Right kidney (tissue), 1 donor: ENCODE measurements at regions not wholly inside any gene's neighbourhood (a gene's known extent, or its start where the extent isn't known, plus 50 kb on each side); places are given as distances from the start of the nearest gene placed in this dataset.
"Not testable (repeated sequence)": the region's sequence is repeated elsewhere in the genome, so short reads cannot be mapped to it uniquely, and the experiment has no call there.

Experiments used
- DNase-seq: peaks from one replicate; pipeline ENCODE4 v3.0.0-alpha.2; 2016

- no peak for DNase-seq
Observed at GRCh38 chr3:157624801-157625200, 121.6 kb upstream of the VEPH1 start.

GRCh38 chr3:157618886-157619285 is 115.7 kb upstream of the VEPH1 start:
- no peak for DNase-seq

GRCh38 chr3:157618075-157618760 is 115.0 kb upstream of the VEPH1 start:
- peak; percentile 31 for DNase-seq

GRCh38 chr3:157614896-157615295 is 111.7 kb upstream of the VEPH1 start:
- DNase-seq = no peak

GRCh38 chr3:157611536-157612076 is 108.4 kb upstream of the VEPH1 start:
- DNase-seq = no peak

- DNase-seq = no peak
Observed at GRCh38 chr3:157610876-157611535, 107.8 kb upstream of the VEPH1 start.

- no peak for DNase-seq
Observed at GRCh38 chr3:157607826-157608405, 104.7 kb upstream of the VEPH1 start.

GRCh38 chr3:157606852-157607197 is 103.6 kb upstream of the VEPH1 start:
- DNase-seq = no peak

GRCh38 chr3:157606011-157606851 is 103.0 kb upstream of the VEPH1 start:
- peak; percentile 43 for DNase-seq

GRCh38 chr3:157605356-157605755 is 102.1 kb upstream of the VEPH1 start:
- no peak for DNase-seq

GRCh38 chr3:157602424-157602823 is 99.2 kb upstream of the VEPH1 start:
- no peak for DNase-seq

- no peak for DNase-seq
Observed at GRCh38 chr3:157595259-157595658, 92.0 kb upstream of the VEPH1 start.

GRCh38 chr3:157594413-157594812 is 91.2 kb upstream of the VEPH1 start:
- DNase-seq = no peak

GRCh38 chr3:157592769-157593168 is 89.6 kb upstream of the VEPH1 start:
- no peak for DNase-seq

- DNase-seq = no peak
Observed at GRCh38 chr3:157590273-157590672, 87.1 kb upstream of the VEPH1 start.

GRCh38 chr3:157589211-157589610 is 86.0 kb upstream of the VEPH1 start:
- no peak for DNase-seq

GRCh38 chr3:157588386-157589060 is 85.3 kb upstream of the VEPH1 start:
- DNase-seq = no peak

GRCh38 chr3:157586293-157586692 is 83.1 kb upstream of the VEPH1 start:
- no peak for DNase-seq

- no peak for DNase-seq
Observed at GRCh38 chr3:157585386-157585785, 82.2 kb upstream of the VEPH1 start.

- no peak for DNase-seq
Observed at GRCh38 chr3:157582637-157582973, 79.4 kb upstream of the VEPH1 start.

- DNase-seq = not testable (repeated sequence)
Observed at GRCh38 chr3:157581956-157582636, 78.9 kb upstream of the VEPH1 start.

- no peak for DNase-seq
Observed at GRCh38 chr3:157581371-157581770, 78.2 kb upstream of the VEPH1 start.
